ENCODE measurements at regions not wholly inside any gene's neighbourhood (a gene's known extent, or its start where the extent isn't known, plus 50 kb on each side); places are given as distances from the start of the nearest gene placed in this dataset.
"Not testable (repeated sequence)": the region's sequence is repeated elsewhere in the genome, so short reads cannot be mapped to it uniquely, and the experiment has no call there.

- no peak for DNase-seq
Observed at GRCh38 chr19:30245401-30246039, 126.7 kb upstream of the ZNF536 start.

DNA sequence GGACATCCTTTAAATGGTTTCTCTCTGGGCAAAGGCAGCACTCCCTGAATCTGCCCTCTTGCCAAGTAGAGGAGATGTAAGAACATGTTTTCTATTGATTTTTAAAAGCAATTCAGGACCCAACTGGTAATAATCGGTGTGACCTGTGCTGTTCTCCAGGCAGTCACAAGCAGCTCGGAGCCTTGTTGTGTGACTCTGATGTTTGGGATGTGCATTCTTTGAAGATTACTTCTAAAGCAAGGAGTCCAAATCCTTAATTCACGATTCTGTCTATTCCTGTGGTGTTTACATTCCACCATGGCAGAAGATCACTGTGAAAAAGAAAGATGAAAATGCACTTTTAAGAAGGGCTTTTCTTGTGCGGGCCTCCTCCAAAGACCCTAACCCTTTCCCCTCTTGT lies 122.3 kb upstream of the ZNF536 start:
- no peak for DNase-seq

GRCh38 chr19:30252214-30252613 lies 120.0 kb upstream of the ZNF536 start:
- DNase-seq: no peak

- no peak for DNase-seq
Observed at GRCh38 chr19:30253581-30253996, 118.6 kb upstream of the ZNF536 start.

DNA sequence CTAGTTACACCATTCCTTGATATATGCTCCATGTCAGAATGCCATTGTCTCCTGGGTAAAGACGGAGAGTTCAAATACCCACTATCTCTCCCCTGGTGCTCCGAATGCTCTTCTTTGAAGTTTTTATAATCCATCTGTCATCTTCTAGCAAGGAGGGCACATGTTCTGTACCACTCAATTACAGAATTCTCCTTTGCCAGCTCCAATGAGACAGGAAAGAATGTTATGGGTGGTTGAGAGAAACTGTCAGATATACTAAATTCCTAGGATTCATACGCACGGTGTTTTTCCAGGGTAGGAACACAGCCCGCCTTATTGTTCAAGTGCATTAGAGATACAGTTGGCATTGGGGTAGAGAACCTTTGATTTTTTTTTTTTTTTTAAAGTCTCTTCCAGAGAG lies 118.0 kb upstream of the ZNF536 start:
- DNase-seq: no peak

DNA sequence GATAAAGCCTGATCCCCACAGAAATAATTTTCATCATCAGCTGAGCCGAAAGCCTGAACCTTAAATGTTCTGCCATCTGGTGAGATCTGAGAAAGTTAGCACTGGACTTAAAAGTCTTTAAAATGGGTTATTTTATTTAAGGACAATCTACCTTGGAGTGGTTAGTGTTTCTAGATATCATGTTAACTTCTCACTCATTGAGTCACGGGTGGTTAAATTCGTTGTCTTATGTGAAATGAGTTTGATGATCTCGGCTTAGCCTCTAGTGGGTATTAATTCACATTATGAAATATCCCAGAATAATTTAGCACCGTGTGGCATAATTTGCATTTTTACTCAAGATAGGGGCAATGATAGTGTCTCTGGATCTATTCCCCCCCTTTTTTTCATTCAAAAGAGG lies 117.4 kb upstream of the ZNF536 start:
- no peak for DNase-seq

GRCh38 chr19:30255791-30256495 lies 116.2 kb upstream of the ZNF536 start:
- no peak for DNase-seq

- DNase-seq: no peak
Observed at GRCh38 chr19:30256496-30256850, 115.7 kb upstream of the ZNF536 start.

- no peak for DNase-seq
Observed at GRCh38 chr19:30263830-30264381, 108.3 kb upstream of the ZNF536 start.

DNA sequence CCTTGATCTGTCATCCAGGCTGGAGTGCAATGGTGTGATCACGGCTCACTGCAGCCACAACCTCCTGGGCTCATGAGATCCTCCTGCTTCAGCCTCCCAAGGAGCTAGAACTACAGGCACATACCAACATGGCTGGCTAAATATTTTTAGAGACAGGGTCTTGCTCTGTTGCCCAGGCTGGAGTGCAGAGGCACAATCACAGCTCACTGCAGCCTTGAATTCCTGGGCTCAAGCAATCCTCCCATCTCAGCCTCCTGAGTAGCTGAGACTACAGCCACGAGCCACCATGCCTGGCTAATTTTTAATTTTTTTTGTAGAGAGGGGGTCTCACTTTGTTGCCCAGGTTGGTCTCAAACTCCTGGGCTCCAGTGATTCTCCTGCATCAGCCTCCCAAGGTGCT lies 106.3 kb upstream of the ZNF536 start:
- not testable (repeated sequence) for DNase-seq

- DNase-seq: no peak
Observed at GRCh38 chr19:30266687-30267086, 105.5 kb upstream of the ZNF536 start.

- no peak for DNase-seq
Observed at GRCh38 chr19:30267332-30267731, 104.9 kb upstream of the ZNF536 start.

DNA sequence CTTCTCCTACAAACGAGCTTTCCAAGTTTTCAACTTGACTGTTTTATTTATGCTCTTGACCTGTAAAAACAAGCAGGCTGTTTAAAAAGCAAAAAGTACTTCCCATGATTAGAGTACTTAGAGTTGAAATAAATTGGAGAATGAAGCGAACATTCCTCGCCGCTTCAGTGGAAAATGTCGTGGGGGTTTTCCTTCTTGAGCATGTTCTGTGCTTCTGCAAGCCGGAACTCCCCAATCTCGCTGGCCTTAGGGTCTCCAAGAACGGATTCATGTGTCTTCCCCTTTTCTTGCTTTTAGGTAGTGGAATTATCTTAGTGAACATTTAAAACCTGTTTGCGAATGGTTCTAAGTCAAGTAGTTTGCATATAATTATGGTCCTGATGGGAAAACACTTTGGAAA lies 103.6 kb upstream of the ZNF536 start:
- DNase-seq: no peak

DNA sequence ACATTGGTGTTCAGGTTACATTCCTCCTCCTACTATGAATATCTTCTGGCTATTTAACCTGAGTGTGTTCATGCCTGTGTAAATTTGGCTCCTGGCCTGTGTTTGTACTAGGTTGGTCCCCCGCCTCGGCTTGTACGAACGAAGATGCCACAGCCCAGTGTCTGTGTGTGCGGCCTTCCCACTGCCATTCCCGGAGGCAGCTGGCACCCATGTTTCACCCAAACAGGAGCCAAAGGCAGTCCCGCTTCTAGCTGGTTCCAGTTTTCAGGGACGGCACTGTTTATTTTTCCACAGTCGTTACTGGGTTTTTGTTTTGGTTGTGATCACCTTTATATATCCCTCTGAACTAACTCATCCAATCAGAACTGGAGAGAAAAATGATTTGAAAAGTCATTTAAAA lies 102.5 kb upstream of the ZNF536 start:
- no peak for DNase-seq

DNA sequence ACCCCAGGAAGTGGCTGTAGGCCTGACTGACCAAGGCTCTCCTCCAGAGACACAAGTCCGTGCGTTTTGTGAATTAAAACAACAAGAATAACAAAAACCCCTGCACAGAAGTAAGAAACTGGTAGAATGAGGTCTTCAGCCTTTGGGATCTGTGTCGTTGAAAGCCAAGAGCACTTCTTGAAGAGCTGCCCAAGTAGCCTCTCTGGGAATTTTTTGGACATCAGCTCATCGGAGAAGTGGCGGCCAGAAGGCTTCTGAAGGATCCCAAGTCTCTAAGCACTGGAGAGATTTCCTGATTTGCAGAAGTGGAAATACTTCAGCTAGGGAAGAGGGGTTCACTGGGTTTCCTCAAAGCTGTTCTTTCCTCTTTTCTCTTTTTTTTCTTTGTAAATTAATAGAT lies 100.4 kb upstream of the ZNF536 start:
- no peak for DNase-seq

- DNase-seq: no peak
Observed at GRCh38 chr19:30272554-30272953, 99.6 kb upstream of the ZNF536 start.

- DNase-seq: no peak
Observed at GRCh38 chr19:30273184-30273583, 99.0 kb upstream of the ZNF536 start.

DNA sequence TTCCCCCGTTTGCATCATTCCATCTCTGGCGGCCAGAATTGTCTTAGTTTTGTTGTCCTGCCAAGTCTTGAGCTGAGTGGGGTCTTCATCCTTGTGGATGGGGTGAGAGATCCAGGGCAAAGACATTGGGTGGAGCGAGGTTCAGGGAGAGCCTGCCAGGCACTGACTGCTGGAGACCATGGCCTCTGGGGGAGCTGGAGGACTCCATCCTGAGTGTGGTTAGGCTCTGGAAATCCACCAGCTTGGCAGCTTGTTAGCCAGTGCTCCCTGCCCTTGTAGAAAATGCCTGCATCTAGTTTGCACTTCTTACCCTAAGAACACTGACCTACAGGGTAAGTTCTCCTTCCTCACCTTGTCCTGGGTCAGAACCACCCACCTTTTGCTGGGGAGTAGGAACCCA lies 97.2 kb upstream of the ZNF536 start:
- no peak for DNase-seq

GRCh38 chr19:30276011-30276882 lies 95.9 kb upstream of the ZNF536 start:
- no peak for DNase-seq

GRCh38 chr19:30276883-30277280 lies 95.3 kb upstream of the ZNF536 start:
- no peak for DNase-seq

DNA sequence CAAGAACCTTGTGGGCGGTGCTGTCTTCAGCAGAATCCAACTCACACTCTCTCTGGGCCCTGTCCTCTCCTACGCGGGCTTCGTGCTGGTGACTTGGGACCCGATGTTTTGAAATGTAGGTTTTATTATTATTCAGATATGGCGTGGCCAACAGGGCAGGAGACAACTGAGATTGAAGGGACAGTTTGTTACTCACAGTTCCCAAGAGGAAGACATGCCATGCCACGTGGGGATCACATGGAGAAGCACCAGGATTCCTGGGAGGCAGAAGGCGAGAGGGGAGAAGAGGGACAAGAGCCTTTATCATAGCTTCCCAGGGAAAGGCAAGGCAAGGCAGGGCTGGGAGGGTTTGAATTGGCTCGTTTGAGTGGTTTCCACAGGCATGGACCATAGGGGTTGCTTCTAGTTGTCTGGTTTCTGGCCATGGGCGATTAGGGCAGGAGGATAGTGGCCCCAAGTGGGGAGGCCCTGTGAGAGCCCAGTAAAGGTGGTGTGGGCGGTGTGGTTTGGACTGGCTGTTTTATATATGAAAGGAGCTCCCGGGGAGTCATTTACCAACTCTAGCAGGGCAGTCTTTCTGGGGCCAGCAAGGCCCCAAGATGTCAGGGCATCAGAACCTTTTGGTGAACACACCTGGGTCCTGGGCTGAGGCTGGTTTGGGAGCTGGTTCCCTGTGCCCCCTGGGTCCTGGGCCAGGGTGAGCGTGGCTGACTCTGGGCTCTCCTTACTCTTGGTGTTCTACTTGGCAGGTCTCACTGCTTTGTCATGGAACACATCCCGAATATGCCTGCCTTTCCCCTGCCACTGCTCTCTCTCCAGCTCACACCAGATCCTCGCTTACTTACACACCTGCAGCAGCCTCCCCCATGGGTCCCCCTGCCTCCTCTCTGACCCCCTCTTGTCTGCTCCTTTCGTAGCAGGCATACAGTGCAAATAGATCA lies 94.0 kb upstream of the ZNF536 start:
- DNase-seq: no peak

DNA sequence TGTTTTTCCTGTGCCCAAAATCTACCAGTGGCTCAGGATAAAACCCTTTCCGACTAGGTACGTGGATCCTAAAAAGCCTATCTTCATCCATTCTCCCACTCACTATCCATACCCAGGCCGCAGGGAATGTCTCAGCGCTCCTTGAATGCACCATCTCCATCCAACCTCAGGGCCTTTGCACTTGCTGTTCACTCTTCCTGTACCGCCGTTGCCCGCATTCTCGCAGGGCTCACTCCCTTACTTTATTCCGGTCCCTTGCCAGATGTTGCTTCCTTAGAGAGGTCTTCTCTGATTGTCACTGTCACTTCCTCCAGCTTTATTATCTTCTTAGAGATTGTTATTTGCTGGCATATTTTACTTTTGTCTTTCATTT lies 93.3 kb upstream of the ZNF536 start:
- no peak for DNase-seq

DNA sequence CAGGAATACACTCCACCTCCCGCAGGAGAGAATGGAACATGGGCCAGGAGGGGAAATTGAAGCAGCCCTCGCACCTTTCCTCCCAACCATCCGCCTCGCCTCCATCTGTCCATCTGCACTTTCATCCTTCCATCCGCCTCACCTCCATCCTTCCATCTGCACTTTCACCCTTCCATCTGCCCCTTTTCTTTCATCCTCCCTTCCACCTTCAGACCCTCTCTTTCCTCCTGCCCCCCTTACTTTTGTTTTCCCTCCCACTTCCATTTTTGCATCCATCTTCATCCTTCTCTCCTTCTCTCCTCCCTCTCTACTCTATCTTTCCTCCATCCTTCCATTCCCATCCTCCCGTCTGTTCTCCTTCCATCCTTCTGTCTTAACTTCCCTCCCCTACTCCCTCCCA lies 92.2 kb upstream of the ZNF536 start:
- DNase-seq: no peak
